ENCODE measurements at regions not wholly inside any gene's neighbourhood (a gene's known extent, or its start where the extent isn't known, plus 50 kb on each side); places are given as distances from the start of the nearest gene placed in this dataset.
"Not testable (repeated sequence)": the region's sequence is repeated elsewhere in the genome, so short reads cannot be mapped to it uniquely, and the experiment has no call there.

- H3K27ac Mint-ChIP-seq, H3K36me3 Mint-ChIP-seq, CTCF ChIA-PET, H3K4me1 Mint-ChIP-seq, H3K27me3 Mint-ChIP-seq, H3K4me3 Mint-ChIP-seq, DNase-seq: not testable (repeated sequence)
- H3K9me3 Mint-ChIP-seq = peaks cover 11% of the 10 kb centered on the region
Measured at GRCh38 chr5:136739271-136739670, 373.9 kb upstream of the TRPC7 start.

DNA sequence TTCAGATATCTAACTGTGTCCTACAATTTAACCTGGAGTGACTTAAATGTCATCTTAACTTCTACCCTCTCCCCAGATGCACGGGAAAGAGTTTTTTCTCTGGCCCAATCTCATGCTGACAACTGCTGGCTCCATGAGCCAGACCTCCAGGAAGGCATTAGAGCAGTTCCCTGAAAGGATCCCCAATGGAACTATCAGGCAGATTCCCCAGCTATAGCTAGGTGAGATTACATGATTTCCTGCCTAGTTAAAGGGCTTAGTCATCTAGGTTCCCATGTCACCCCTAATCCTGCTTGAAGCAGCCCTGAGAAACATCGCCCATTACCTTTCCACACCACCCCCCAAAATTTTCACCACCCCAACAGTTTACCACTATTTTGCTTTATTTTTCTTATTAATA, 373.5 kb upstream of the TRPC7 start:
- no peaks in the 10 kb centered on the region for H3K4me1 Mint-ChIP-seq
- CTCF ChIA-PET = no interaction called here
- H3K4me3 Mint-ChIP-seq = no peak overlapping the region

DNA sequence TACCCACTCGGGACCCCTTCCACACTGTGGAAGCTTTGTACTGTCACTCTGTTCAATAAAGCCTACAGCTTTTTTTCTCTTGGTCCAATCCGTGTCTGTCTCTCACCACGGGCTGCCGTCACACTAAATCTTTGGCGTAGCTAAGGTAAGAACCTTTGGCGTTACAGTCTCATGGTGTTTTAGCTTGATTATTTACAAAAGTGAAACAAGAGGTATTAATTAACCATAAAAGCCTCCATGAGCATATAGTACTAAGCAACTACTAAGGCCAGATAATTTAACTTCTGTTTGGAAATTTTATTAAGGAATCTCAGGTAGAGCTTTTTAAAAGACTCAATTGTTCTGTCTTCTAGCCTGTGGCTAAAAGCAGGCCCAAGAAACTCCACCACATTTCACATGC, 370.7 kb upstream of the TRPC7 start:
- Mint-ChIP-seq H3K4me3 (no peak overlapping the region), H3K36me3 (no peaks in the 10 kb centered on the region), H3K27me3 (no peaks in the 10 kb centered on the region), H3K4me1 (no peaks in the 10 kb centered on the region), H3K9me3 (peaks cover 9% of the 10 kb centered on the region), H3K27ac (no peak overlapping the region)
- no peak for DNase-seq
- CTCF ChIA-PET = no interaction called here

More for the DNA sequence above, 373.5 kb upstream of the TRPC7 start:
- Mint-ChIP-seq H3K9me3 (peaks cover 11% of the 10 kb centered on the region), H3K36me3 (no peaks in the 10 kb centered on the region), H3K27ac (no peak overlapping the region), H3K27me3 (no peaks in the 10 kb centered on the region)
- no peak for DNase-seq

GRCh38 chr5:136735611-136736010, 370.3 kb upstream of the TRPC7 start:
- H3K4me1 Mint-ChIP-seq, H3K36me3 Mint-ChIP-seq, CTCF ChIA-PET, H3K9me3 Mint-ChIP-seq, DNase-seq, H3K27me3 Mint-ChIP-seq, H3K4me3 Mint-ChIP-seq, H3K27ac Mint-ChIP-seq: not testable (repeated sequence)

GRCh38 chr5:136734628-136735027, 369.3 kb upstream of the TRPC7 start:
- CTCF ChIA-PET = no interaction called here
- DNase-seq = no peak
- no peaks in the 10 kb centered on the region for H3K4me1 Mint-ChIP-seq
- H3K36me3 Mint-ChIP-seq = no peaks in the 10 kb centered on the region
- no peak overlapping the region for H3K4me3 Mint-ChIP-seq
- no peaks in the 10 kb centered on the region for H3K27me3 Mint-ChIP-seq
- H3K9me3 Mint-ChIP-seq = peaks cover 9% of the 10 kb centered on the region
- no peak overlapping the region for H3K27ac Mint-ChIP-seq

- no peak overlapping the region for H3K27ac Mint-ChIP-seq
- H3K36me3 Mint-ChIP-seq = no peaks in the 10 kb centered on the region
- CTCF ChIA-PET = no interaction called here
- no peaks in the 10 kb centered on the region for H3K27me3 Mint-ChIP-seq
- H3K9me3 Mint-ChIP-seq = no peaks in the 10 kb centered on the region
- DNase-seq = no peak
- no peak overlapping the region for H3K4me3 Mint-ChIP-seq
- no peaks in the 10 kb centered on the region for H3K4me1 Mint-ChIP-seq
Measured at GRCh38 chr5:136732751-136733150, 367.4 kb upstream of the TRPC7 start.

DNA sequence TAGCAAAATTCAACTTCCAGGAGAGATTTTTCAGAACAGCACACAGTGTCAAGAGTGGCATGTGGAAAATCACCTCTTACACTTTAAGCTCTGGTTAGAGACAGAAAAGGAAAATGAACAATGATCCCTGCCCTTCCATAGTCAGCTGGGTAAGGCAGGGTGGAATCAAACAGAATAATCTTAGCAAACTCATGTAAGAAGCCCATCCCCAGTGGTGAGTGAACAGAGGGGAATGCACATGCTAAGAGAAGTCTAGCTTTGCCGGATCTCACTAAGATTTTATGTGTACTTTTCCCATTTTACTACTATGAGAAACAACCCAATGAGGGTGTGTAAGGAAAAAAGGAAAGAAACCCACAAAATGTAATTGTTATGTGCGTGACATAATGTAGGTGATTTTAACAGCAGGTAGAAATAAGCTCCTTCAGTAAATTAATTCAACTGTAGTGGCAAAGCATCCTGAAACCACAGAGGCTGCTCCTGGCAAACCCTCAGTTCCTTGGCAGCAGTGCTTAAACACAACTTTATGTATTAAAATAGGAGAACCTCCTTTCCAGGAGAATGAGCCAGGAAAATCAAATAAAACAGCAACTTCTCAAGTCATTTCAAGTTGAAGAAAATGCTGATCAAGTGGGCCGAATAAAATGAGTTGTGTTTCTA, 366.0 kb upstream of the TRPC7 start:
- no peak for DNase-seq

DNA sequence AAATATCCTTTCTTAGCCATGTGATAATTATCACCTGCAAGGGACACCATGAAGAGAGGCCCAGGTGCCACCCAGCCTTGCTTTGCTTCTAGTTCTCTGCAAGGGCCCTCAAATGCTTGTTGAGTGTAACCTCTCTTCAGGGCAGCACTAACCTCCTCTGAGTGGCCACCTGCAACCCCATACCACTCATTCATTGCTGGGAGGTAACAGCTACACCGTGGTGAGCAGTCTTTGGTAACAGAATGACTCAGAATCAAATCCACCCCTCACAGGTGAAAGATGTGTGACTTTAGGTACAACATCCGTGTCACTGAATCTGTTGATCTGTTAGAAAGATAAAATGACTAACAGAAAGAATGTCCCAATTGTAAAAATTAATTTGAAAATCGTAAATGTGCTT, 365.1 kb upstream of the TRPC7 start:
- Mint-ChIP-seq H3K27me3 (no peaks in the 10 kb centered on the region), H3K9me3 (no peaks in the 10 kb centered on the region)

More for the DNA sequence above, 366.0 kb upstream of the TRPC7 start:
- H3K4me1 Mint-ChIP-seq = no peaks in the 10 kb centered on the region
- H3K4me3 Mint-ChIP-seq = no peak overlapping the region
- H3K27me3 Mint-ChIP-seq = no peaks in the 10 kb centered on the region
- H3K36me3 Mint-ChIP-seq = no peaks in the 10 kb centered on the region
- no peak overlapping the region for H3K27ac Mint-ChIP-seq
- no peaks in the 10 kb centered on the region for H3K9me3 Mint-ChIP-seq
- CTCF ChIA-PET = no interaction called here

DNA sequence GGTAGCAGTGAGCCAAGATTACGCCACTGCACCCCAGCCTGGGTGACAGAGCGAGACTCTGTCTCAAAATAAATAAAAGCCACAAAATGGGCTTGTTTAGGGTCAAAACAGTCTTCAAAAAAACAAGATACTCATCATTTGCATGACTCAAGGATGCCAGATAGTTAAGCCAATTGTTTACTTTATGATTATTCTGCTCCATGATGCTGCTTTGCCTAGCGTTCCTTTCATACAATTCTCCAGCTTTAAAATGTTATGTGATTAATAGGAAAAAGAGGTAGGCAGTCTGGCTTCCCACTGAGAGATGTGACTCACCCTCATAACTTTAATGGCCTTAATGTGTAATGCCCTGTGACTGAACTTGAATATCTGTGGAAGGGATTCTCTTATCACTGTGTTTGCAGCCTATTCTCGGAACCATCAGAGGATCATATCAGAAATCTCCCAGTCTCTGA, 364.6 kb upstream of the TRPC7 start:
- CTCF ChIA-PET = no interaction called here
- no peak for DNase-seq
- H3K36me3 Mint-ChIP-seq = no peaks in the 10 kb centered on the region
- H3K4me3 Mint-ChIP-seq = no peak overlapping the region
- H3K27ac Mint-ChIP-seq = no peak overlapping the region
- no peaks in the 10 kb centered on the region for H3K4me1 Mint-ChIP-seq
- H3K9me3 Mint-ChIP-seq = no peaks in the 10 kb centered on the region
- no peaks in the 10 kb centered on the region for H3K27me3 Mint-ChIP-seq

More for the DNA sequence above, 365.1 kb upstream of the TRPC7 start:
- no peaks in the 10 kb centered on the region for H3K36me3 Mint-ChIP-seq
- no peaks in the 10 kb centered on the region for H3K4me1 Mint-ChIP-seq
- no peak overlapping the region for H3K27ac Mint-ChIP-seq
- no peak overlapping the region for H3K4me3 Mint-ChIP-seq
- CTCF ChIA-PET = no interaction called here
- no peak for DNase-seq

GRCh38 chr5:136726506-136726905, 361.2 kb upstream of the TRPC7 start:
- H3K36me3 Mint-ChIP-seq = no peaks in the 10 kb centered on the region
- H3K9me3 Mint-ChIP-seq = no peaks in the 10 kb centered on the region
- DNase-seq = no peak
- H3K27me3 Mint-ChIP-seq = no peaks in the 10 kb centered on the region
- no peak overlapping the region for H3K27ac Mint-ChIP-seq
- CTCF ChIA-PET = no interaction called here
- H3K4me3 Mint-ChIP-seq = no peak overlapping the region
- no peaks in the 10 kb centered on the region for H3K4me1 Mint-ChIP-seq

- Mint-ChIP-seq H3K4me1 (no peaks in the 10 kb centered on the region), H3K27ac (no peak overlapping the region), H3K9me3 (no peaks in the 10 kb centered on the region), H3K27me3 (no peaks in the 10 kb centered on the region), H3K4me3 (no peak overlapping the region), H3K36me3 (no peaks in the 10 kb centered on the region)
- CTCF ChIA-PET = no interaction called here
- DNase-seq = no peak
Measured at GRCh38 chr5:136724161-136724560, 358.8 kb upstream of the TRPC7 start.

GRCh38 chr5:136722581-136722980, 357.2 kb upstream of the TRPC7 start:
- CTCF ChIA-PET = no interaction called here
- DNase-seq = no peak
- H3K27me3 Mint-ChIP-seq = no peaks in the 10 kb centered on the region
- no peaks in the 10 kb centered on the region for H3K36me3 Mint-ChIP-seq
- H3K4me1 Mint-ChIP-seq = no peaks in the 10 kb centered on the region
- no peak overlapping the region for H3K27ac Mint-ChIP-seq
- H3K9me3 Mint-ChIP-seq = no peaks in the 10 kb centered on the region
- no peak overlapping the region for H3K4me3 Mint-ChIP-seq

DNA sequence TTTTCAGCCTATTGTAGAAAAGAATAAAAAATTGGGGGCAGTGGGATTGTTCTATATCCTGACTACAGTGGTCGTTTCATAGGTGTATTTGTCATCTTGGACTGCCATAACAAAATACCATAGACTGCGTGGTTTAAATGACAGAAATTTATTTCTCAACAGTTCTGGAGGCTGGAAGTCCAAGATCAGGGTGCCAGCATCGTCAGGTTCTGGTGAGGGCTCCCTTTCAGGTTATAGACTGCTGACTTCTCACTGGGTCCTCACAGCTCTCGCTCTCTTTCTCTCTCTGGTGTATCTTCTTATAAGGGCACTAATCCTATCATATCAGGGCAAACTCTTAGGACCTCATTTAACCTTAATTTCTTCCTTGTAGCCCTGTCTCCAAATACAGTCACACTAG, 356.7 kb upstream of the TRPC7 start:
- Mint-ChIP-seq H3K27me3 (no peaks in the 10 kb centered on the region), H3K9me3 (peaks cover 2% of the 10 kb centered on the region), H3K4me1 (no peaks in the 10 kb centered on the region), H3K27ac (no peak overlapping the region), H3K4me3 (no peak overlapping the region), H3K36me3 (no peaks in the 10 kb centered on the region)
- CTCF ChIA-PET = interaction anchor here (0.5 kb wide), 1 partner anchor 252 kb away, joined by 3 read pairs; no protein-coding TSS in a partner anchor
- DNase-seq = no peak

DNA sequence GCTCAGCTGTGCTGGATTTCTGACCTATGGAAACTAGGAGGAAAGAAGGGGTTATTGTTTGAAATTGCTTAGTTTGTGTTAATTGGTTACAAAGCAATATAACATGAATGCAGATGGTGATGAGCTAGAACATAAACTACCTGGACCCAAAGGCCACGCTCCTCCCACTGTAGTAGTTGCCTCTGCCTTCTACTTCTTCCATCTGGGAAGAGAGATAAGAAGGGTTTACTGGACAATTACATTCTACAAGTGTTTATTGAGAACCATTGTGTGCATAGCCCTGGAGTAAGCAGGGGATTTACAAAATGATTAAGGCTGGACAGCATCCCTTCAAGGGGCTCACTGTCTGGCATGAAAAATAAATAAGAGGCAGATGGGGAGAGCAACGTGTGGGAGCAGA, 355.3 kb upstream of the TRPC7 start:
- no peak overlapping the region for H3K27ac Mint-ChIP-seq
- no peaks in the 10 kb centered on the region for H3K4me1 Mint-ChIP-seq
- no peak overlapping the region for H3K4me3 Mint-ChIP-seq
- H3K36me3 Mint-ChIP-seq = no peaks in the 10 kb centered on the region
- no peaks in the 10 kb centered on the region for H3K27me3 Mint-ChIP-seq
- H3K9me3 Mint-ChIP-seq = peaks cover 2% of the 10 kb centered on the region
- CTCF ChIA-PET = no interaction called here
- no peak for DNase-seq

GRCh38 chr5:136717917-136718316, 352.6 kb upstream of the TRPC7 start:
- no peaks in the 10 kb centered on the region for H3K27me3 Mint-ChIP-seq
- no peak for DNase-seq
- CTCF ChIA-PET = no interaction called here
- no peak overlapping the region for H3K27ac Mint-ChIP-seq
- H3K9me3 Mint-ChIP-seq = peaks cover 3% of the 10 kb centered on the region
- no peaks in the 10 kb centered on the region for H3K4me1 Mint-ChIP-seq
- no peaks in the 10 kb centered on the region for H3K36me3 Mint-ChIP-seq
- H3K4me3 Mint-ChIP-seq = no peak overlapping the region

DNA sequence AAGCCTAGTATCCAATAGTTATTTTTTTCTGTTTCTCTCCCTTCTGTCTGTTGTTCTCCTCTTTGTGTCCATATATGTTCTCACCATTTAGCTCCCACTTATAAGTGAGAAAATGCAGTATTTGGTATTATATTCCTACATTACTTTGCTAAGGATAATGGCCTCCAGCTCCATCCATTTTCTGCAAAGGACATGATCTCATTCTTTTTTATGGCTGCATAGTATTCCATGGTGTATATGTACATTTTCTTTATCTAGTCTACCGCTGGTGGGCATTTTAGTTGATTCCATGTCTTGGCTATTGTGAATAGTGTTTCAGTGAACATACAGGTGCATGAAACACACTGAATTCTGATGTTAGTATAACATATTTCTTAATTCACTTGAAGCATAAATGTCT, 348.9 kb upstream of the TRPC7 start:
- Mint-ChIP-seq H3K36me3 (no peaks in the 10 kb centered on the region), H3K4me1 (no peaks in the 10 kb centered on the region), H3K27me3 (no peaks in the 10 kb centered on the region), H3K4me3 (no peak overlapping the region), H3K9me3 (peaks cover 3% of the 10 kb centered on the region), H3K27ac (no peak overlapping the region)
- DNase-seq = no peak
- CTCF ChIA-PET = interaction anchor here (1.0 kb wide), 1 partner anchor 40 kb away, joined by 3 read pairs; no protein-coding TSS in a partner anchor
